Midbrain (tissue), 1 donor: ENCODE measurements at regions not wholly inside any gene's neighbourhood (a gene's known extent, or its start where the extent isn't known, plus 50 kb on each side); places are given as distances from the start of the nearest gene placed in this dataset.

Experiments used
- DNase-seq: peaks from one replicate; lab custom pipeline; 2025; lab: John Stamatoyannopoulos, UW

GRCh38 chr15:37789397-37789786 is 145.0 kb upstream of the TMCO5A start:
- no peak for DNase-seq

DNA sequence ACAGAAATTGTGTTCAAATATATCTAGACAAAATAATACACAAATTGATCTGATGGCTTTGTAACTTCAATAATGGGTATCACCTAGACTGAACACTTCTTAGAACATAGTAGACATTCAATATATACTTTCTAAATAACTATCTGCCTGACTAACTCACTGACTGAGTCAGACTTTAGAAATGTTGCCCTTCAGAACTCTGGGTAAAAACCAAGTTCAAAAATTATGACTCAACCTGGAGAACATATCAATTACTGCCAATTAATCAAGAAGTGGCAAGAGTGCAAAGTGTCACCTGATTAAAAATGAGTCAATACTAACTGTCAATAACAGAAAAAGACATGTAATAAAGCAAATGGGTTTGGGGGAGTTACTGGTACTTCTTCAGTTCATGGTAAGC is 144.6 kb upstream of the TMCO5A start:
- no peak for DNase-seq

DNA sequence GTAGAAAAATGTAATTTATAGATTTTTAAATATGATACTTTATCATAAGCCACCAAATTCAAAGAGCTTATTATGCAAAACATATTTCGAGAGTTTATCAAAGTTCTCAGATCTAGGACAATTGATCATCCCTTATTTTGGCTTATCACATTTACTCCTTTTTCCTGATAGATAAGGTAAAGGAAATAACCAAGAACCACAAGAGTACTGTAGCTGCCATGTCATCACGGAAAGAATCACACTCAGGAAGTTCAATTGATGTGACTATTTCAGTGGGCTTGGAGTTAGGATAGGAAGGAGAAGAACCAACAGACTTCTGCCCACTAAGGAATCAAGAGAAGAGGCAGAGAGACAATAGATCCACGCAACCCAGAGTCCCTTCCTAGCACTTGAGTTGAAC is 142.7 kb upstream of the TMCO5A start:
- no peak for DNase-seq

GRCh38 chr15:37792351-37792750 is 142.1 kb upstream of the TMCO5A start:
- DNase-seq = no peak

DNA sequence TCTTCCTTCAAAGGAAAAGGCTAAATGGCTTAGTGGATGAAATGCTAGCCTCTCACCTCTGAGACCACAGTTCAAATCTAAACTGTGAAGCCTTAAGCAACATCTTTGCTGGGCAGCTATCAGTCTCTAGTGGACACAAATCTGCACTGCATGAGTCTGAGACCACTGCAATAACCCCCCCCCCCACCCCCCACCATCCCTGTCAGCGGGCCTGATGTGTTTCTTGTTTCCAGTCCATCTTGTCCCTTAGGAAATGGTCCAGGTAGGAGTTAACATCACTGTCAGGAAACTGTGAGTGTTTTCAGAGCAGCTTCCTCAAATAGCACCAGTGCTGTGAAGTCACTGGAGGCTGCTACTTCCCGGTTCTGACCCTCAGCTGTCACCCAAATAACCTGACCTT is 140.6 kb upstream of the TMCO5A start:
- DNase-seq = no peak

- no peak for DNase-seq
Measured at GRCh38 chr15:37794947-37795346, 139.5 kb upstream of the TMCO5A start.

DNA sequence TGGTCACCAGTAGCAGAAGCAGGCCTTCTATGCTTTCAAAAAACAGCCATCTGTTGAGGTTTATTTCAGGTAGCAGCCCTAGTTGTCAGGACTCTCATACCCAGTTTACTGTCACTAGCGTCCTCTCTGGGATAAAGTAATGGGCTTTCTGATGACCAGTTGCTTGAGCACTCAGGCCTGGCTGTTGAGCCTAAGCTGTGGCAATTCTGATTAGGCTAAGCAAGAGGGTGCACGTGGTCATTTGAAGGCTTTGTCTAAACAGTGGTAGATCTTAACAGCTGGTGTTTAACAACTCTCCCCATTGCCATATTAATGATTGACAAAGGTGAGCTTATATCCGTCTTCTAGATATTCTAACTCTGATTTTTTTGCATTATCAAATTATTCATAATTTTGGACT is 132.9 kb upstream of the TMCO5A start:
- no peak for DNase-seq

DNA sequence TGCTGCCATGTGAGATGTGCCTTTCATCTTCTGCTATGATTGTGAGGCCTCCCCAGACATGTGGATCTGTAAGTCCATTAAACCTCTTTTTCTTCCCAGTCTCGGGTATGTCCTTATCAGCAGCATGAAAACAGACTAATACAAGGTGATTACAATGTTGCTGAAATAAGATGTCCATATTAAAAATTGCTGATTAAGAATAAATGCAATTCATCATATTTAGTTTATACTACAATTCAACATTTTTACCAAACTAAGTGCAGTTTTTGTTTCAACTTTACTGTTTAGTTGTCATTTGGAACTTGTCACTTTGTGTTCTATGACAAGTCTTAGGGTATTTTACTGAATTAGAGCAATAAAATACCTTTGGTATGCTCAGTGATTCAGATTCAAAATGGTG is 127.6 kb upstream of the TMCO5A start:
- no peak for DNase-seq

DNA sequence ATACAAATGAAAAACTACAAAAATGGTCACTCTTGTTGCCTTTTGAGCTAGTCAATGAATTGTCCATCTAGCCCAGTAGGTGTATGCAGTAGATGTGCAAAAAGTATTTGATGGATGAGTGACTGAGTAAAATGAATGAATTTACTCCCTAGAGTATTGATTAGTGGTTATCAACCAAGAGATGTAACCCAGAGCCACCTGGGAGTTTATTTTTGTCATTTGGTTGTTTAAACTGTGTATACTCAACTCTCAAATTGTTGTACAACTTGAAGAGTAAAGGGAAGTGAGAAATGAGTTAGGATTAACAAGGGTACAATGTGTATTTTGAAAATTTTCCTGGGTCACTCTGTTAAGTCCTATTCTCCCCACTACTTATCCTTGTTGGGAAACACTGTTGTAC is 124.1 kb upstream of the TMCO5A start:
- DNase-seq = no peak

DNA sequence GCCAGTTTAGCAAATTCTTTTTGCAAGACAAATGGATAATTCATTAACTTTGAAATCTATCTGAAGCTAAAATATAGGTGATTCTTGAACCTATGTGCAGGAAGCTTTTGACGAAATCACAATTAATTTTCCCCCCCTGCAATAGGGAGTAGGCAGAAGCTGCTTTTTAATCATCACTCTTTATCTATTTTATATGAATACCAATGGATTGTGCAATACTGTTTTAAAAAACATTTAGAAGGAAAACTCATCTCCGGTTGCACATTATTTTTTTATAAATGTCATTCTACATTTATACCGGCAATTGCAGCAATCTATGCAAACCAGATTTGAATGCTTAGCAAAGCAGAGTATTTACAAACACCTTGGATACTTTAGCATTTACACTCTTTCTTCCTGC is 121.1 kb upstream of the TMCO5A start:
- DNase-seq = no peak

DNA sequence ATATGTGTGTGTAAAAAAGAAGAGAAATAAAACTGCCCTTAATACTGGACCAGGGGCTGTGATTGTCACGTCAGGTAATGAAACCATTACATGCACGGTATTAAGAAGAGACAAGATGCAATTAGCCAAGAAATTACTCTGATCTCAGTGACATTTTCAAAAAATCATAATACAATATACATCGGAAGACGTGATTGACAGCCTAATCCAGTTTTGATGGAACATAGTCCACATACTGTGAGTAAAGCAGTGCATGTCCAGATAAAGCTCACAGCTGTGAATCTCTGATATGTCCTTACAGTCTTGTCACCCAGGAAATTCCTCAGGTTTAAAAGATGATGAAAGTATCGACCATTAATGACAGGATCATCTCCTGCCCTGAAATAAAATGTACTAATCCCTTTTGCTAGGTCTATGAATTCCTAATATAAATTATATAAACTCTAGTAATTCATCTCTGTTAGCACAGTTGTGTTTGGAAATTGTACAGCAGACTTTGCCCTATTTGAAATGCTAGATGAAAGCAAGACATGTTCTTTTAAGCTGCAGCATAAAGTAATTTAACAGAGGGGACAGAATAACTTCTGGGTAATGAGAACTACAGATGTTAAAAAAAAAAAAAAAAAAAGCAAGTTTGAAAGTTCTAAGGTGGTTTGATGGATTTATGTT is 119.5 kb upstream of the TMCO5A start:
- no peak for DNase-seq

DNA sequence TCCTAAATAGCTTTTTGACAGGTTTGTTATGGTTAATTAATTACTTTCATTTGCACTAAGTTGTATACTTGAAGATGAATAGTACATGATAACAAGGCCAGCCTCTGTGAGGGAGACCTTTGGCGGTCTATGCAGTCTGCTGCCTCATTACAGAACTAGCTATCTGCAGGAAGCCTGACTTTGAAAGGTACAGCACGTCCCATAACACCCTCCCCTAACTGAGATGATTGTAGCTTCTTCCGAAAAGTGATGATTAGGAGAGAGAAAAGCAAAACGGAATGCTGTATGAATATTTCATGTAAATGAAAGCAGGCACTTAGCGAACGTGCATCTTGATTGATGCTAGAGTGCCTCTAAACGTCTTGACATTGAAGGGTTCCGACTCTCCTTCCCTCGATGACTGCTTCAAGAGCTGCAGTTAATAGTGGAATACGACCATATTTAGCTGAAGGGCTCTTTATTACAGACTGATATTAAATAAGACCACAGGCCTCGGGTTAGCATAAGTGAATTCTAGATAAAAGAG is 116.2 kb upstream of the TMCO5A start:
- DNase-seq = no peak

DNA sequence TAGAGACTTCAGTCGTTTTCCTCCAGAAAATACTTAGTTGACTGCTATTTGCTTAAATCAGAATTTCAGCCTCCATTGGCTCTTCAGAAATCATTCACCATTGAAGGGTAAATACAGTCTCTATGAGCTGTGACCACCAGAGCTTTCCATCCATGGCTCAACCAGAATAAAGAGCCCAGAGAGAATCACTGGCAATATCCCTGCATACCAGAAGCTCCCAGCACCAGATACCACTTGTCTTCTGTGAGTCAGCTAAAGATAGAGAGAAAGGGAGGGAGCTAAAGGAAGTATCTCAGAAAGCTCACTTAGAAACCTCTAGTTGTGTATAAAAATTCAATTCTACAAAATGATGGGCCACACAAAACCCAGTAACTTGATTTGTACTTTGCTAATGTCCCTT is 115.2 kb upstream of the TMCO5A start:
- DNase-seq = no peak

GRCh38 chr15:37820380-37821128 is 113.9 kb upstream of the TMCO5A start:
- DNase-seq = no peak

- no peak for DNase-seq
Measured at GRCh38 chr15:37823601-37824275, 110.7 kb upstream of the TMCO5A start.

DNA sequence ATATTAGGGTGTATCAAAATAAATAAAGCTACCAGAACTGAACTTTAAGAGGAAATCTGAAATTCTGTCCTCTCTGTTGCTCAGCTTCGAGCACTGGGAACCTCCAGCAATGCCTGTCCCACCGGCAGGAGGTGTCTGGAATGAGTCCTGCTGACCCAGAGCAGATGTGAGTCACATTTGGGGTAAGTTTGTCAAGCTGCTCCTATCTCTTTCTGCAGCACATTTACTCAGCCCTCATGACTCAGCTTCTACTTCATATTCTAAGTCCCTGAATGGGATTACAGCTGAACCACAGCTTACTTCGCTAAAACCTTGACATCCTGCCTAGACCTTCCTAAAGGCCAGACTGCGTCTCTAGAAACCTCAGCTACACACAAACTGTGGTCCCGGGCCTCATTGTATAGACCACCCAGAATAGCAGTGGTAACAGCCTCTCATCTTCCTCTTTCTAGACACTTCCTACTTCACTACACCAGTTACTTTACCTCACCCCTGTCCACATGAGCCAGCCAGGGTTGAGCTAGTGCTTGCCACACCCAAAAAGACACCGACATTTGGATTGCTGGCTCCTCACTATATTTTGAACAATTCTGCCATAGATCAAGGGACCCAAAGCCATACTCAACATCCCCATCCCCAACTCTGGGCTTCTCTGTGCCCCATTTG is 109.6 kb upstream of the TMCO5A start:
- DNase-seq = no peak

DNA sequence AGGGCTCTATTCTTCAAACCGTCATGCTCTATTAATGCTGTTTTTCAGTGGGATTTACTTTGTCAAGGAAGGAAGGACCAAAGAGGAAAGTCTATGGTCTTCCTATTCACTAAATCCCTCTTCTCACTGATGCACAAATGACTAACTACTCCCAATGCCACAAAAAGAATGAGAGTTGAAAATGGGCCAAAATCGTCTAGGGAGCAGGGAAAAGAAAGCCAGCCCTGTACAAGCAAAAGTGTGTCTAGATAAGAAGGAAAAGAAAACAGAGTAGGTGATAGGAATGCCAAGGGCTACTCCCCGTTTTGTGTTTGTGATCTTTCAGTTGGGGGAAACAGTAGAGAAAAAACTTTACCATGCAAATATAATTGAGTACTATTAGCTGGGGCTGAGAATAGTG is 97.2 kb upstream of the TMCO5A start:
- DNase-seq = no peak

DNA sequence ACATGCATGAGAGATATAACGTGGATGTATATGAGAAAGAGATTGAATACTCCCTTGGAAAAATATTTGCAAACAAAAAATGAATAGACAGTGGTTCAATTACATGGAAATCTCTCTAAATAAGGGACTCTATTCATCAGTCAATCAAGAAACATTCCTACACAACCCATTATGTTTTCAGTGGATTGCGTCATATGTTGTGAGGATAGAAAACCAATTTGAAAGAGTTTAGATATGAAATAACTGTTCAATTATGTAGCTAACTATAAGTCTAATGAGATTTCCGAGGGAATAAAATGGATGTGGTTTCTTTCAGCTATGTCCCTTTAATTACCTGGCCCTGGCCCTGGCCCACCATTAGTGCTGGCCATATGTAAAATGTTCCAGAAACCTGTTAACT is 86.7 kb upstream of the TMCO5A start:
- DNase-seq = no peak

DNA sequence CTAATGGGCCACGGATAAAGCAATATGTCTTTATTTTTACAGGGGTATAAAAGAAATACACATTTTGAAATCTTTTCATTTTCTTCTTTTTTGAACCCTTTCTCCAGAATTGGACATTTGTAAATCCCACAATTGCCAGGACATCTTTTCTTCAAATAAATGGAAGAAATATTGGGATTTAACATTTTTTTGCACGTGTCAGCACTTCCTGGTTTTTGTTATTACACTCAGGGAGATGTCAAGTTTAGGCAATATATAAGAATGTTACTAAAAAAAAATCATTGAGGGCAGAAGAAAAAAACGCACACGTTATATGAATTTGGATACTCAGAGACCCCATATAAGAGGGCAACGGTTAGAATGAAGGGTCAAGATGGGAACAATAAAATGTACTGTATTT is 78.3 kb upstream of the TMCO5A start:
- DNase-seq = no peak

DNA sequence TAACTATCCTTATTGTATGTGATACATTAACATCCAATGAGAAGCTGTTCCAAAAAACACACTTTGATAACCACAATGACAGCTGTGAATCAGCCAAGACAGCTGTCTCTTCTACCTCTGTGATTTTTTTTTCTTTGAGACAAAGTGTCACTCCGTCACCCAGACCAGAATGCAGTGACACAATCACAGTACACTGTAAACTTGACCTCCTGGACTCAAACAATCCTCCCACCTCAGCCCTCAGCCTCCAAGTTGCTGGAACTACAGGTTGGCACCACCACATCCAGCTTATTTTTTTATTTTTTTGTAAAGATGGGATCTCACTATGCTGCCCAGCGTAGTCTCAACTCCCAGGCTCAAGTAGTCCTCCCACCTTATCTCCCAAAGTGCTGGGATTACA is 73.5 kb upstream of the TMCO5A start:
- no peak for DNase-seq

DNA sequence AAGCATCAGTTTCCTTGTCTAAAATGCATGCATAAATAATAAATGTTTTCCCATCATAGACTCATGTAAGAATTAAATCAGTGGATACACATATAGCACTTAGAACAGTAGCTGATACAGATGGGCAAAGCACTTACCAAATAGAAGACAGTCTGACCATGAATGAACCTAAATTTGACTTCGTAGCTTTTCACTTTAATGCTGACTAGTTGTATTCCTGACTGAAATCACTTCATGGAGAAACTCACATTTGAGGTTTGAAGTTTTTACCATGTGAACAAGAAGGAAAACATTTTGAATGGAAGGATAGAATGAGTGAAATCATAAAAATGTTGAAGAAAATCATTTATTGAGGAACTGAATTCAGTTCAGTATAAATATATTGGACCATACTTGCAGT is 68.8 kb upstream of the TMCO5A start:
- no peak for DNase-seq

DNA sequence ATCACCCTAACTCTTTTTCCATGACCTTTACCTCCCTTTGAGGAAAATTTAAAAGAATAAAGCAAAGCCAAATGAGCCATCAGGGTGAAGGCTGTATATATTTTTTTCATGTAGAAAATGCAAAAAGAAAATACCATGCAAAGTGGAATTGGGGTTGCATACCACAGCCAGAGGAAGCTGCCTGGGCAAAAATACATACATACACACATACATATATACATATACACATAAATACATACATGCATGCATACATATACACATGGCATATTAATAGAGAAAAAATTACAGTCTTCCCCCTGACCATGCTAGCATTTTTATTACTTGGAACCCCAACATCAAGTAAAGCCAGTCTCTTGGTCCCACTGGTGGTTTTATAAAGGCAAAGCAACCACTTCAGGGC is 63.7 kb upstream of the TMCO5A start:
- no peak for DNase-seq

DNA sequence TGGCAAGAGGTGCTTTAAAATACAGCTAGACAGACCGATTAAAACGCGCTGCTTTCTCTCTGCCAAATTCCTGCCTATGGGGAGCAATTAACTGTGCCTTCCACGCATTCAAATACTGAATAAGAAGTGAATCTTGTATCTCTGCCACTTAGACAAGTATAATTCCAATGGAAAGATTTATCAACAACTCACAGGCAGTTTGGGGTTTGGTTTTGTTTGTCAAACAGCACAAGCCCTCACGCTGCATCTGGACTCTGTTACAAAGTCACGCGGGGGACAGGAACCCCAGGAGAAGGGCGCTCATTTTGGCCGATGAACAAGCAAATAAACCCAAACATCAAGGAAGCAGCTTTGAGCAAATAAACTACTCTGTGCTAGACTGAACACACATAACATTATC is 61.8 kb upstream of the TMCO5A start:
- DNase-seq = no peak
